HG02642 (cell line): ENCODE measurements at regions not wholly inside any gene's neighbourhood (a gene's known extent, or its start where the extent isn't known, plus 50 kb on each side); places are given as distances from the start of the nearest gene placed in this dataset.

Source experiments
- ATAC-seq: cut with Tn5 transposase; IDR thresholded peaks from one replicate; pipeline ENCODE4 v1.9.1; 2021; ENCODE audit warnings: mild to moderate bottlenecking; ENCODE audit not compliant: unreplicated experiment, poor library complexity

- ATAC-seq = no peak
These were observed 427.5 kb upstream of the TRIB2 start for GRCh38 chr2:12289120-12289802.

- ATAC-seq = no peak
These were observed 425.4 kb upstream of the TRIB2 start for GRCh38 chr2:12291303-12291702.

GRCh38 chr2:12293874-12294273 is 422.9 kb upstream of the TRIB2 start:
- peak; percentile 95 for ATAC-seq

- no peak for ATAC-seq
These were observed 420.7 kb upstream of the TRIB2 start for GRCh38 chr2:12295856-12296519.

- ATAC-seq = no peak
These were observed 419.8 kb upstream of the TRIB2 start for GRCh38 chr2:12296915-12297314.

GRCh38 chr2:12298352-12298751 is 418.4 kb upstream of the TRIB2 start:
- no peak for ATAC-seq

GRCh38 chr2:12299431-12299830 is 417.3 kb upstream of the TRIB2 start:
- no peak for ATAC-seq

GRCh38 chr2:12300019-12300602 is 416.6 kb upstream of the TRIB2 start:
- ATAC-seq = no peak

GRCh38 chr2:12300927-12301326 is 415.8 kb upstream of the TRIB2 start:
- no peak for ATAC-seq

- ATAC-seq = no peak
These were observed 414.6 kb upstream of the TRIB2 start for GRCh38 chr2:12302140-12302539.

GRCh38 chr2:12302691-12303090 is 414.0 kb upstream of the TRIB2 start:
- no peak for ATAC-seq

GRCh38 chr2:12303181-12304030 is 413.3 kb upstream of the TRIB2 start:
- no peak for ATAC-seq

- no peak for ATAC-seq
These were observed 412.1 kb upstream of the TRIB2 start for GRCh38 chr2:12304564-12305171.

GRCh38 chr2:12305931-12306330 is 410.8 kb upstream of the TRIB2 start:
- ATAC-seq = no peak

GRCh38 chr2:12310399-12310798 is 406.3 kb upstream of the TRIB2 start:
- no peak for ATAC-seq

- no peak for ATAC-seq
These were observed 403.1 kb upstream of the TRIB2 start for GRCh38 chr2:12313445-12314126.

- no peak for ATAC-seq
These were observed 402.5 kb upstream of the TRIB2 start for GRCh38 chr2:12314127-12314760.

- no peak for ATAC-seq
These were observed 401.5 kb upstream of the TRIB2 start for GRCh38 chr2:12315224-12315623.

GRCh38 chr2:12316476-12316875 is 400.3 kb upstream of the TRIB2 start:
- ATAC-seq = no peak
